GM18519 (cell line): ENCODE measurements at regions not wholly inside any gene's neighbourhood (a gene's known extent, or its start where the extent isn't known, plus 50 kb on each side); places are given as distances from the start of the nearest gene placed in this dataset.
"Not testable (repeated sequence)": the region's sequence is repeated elsewhere in the genome, so short reads cannot be mapped to it uniquely, and the experiment has no call there.

Source experiments
- ATAC-seq: cut with Tn5 transposase; IDR thresholded peaks from one replicate; pipeline ENCODE4 v1.9.1; 2021; ENCODE audit warnings: mild to moderate bottlenecking, moderate library complexity; ENCODE audit not compliant: unreplicated experiment, low FRiP score

DNA sequence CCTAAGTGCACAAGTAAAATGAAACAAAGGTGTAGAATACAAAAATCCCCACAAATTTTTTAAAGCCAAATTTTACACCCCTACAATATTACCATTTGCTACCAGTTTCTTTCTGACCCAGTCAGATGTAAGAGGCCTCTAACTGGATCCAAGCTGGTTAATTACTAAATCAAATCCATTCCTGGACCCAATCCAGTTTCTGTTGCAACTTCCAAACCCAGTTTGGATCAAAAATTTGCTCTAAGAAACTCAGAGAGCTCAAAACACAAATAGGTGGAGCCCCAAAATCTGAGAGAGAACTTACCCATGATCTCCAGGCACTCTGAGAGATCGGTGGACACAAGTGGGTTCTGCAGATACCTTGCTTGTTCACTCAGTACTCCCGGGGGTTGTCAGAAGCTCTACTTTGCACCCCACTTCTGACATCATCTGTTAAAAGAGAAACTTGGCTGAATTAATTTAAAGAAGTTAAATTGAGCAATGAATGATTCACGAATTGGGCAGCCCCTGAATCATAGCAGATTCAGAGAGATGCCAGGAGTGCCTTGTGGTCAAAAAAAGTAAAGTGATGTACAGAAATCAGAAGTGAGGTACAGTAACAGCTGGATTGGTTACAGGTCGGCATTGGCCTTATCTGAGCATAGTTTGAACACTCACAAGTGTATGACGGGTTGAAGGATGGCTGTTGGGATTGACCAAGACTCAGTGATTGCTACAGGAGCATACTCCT is 448.0 kb downstream of the KCNT2 start:
- no peak for ATAC-seq

DNA sequence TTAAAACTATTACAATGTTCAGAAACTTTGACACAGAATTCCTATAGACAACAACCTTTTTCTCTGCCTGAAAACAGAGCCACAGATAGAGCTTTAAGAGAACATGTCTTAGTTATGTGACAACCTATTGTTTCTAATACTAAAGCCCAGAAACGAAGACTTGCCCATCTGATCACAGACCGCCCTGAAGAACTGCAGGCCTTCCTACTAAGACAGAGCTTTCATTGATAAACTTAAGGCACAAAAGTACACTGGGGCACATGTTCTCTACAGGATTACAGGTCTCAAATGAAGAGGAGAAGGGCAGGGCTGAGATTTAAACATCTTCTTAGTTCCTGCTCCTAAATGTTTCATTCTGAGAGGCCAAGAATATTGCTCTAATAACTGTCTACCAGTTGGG is 452.7 kb downstream of the KCNT2 start:
- no peak for ATAC-seq

DNA sequence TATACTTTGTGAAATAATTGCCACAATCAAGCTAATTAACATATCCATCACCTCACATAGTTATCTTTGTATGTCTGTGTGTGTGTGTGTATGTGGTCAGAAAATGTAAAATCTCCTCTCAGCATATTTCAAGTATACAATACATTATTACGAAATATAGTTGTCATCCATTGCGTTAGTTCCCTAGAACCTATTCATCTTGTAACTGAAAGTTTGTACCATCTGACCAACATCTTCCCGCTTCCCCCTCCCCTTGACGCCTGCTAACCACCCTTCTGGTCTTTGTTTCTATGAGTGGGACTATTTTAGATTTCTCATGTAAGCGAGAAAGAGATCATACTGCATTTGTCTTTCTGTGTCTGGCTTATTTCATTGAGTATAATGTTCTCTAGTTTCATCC is 455.3 kb downstream of the KCNT2 start:
- ATAC-seq = peak; percentile 72

DNA sequence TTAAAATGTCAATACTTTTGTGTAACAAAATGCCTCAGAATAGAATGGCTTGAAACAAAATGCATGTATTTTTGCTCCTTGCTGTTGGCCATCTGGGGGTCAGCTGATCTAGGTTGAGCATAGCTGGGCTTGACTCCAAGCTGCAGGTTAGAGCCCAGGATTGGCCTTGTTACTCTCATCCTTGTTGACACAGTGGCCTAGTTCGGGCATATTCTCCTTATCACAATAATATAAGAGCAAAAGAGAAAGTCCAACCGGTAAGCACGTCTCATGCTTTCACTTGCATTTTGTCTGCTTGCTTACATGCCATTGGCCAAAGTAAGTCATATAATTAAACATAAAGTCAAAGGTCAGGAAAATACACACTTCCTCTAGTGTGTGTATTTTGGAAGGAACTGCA is 456.2 kb downstream of the KCNT2 start:
- no peak for ATAC-seq

DNA sequence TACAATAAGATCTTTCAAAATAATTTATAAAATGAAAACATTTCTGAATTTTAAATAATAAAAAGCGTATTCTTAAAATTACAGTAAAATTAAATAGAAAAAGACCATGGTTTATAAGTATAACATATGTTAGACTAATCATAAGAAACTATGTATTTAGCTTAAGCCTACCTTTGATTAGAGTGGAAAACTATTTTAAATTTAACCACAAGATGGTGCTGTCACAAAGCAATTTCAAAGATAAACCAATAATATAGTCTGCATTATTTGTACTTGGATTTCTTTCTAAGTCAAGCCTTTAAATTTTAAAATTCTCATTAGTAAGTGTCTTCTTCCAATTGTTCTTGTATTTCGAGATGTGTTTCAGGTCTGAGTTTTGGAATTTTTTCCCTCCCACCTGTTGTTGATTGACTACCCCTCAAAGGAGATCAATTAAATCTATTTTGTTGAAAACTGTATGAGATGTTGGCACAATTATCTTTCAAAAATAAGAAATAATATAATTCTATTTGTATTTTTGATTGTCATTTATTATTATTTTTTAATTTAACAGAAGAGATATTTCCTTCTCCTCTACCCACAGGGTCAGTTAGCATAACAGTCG is 459.8 kb downstream of the KCNT2 start:
- no peak for ATAC-seq

DNA sequence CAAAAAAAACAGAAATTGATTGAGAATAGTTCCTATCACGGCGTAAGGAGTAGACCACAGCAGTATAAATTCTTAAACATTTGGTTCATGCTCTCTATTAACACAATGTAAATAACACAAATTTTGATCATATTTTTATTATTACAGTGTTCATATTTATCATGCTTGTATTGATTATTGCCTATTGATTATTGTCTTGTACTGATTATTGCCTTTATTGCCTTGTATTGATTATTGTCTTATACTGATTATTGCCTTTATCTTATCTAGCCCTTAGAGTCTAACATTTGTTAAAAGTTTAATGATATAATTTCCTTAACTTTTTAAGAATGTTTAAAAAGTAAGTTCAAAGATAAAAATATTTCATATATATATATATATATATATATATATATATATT is 460.7 kb downstream of the KCNT2 start:
- no peak for ATAC-seq

DNA sequence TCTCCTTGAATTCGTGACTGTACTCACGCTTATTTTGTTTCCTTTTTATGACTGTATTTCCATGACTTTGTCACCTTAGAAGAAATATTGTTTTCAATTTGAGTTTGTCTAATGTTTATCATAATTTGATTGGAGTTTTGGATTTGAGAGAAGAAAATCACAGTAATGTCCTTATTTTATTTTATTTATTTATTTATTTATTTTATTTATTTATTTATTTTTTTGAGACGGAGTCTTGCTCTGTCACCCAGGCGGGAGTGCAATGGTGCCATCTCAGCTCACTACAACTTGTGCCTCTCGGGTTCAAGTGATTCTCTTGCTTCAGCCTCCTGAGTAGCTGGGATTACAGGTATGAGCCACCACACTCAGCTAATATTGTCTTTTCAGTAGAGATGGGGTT is 463.1 kb downstream of the KCNT2 start:
- ATAC-seq = not testable (repeated sequence)

DNA sequence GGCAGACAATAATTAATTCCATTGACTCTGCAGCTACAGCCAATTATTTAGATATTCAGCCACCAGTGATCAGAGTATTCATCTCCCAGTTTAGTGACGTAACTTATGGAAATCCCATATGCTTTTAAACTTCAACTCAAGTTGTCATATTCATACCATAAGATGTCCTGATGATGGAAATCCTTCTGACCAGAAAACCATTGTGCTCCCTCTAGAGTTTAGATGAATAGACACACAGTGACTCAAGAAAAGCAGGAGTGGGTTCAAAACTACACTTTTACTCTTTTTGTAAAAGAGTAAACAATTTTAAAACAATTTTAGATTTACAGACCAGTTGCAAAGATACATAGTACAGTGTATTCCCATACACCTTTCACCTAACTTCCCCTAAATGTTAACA is 463.7 kb downstream of the KCNT2 start:
- no peak for ATAC-seq

DNA sequence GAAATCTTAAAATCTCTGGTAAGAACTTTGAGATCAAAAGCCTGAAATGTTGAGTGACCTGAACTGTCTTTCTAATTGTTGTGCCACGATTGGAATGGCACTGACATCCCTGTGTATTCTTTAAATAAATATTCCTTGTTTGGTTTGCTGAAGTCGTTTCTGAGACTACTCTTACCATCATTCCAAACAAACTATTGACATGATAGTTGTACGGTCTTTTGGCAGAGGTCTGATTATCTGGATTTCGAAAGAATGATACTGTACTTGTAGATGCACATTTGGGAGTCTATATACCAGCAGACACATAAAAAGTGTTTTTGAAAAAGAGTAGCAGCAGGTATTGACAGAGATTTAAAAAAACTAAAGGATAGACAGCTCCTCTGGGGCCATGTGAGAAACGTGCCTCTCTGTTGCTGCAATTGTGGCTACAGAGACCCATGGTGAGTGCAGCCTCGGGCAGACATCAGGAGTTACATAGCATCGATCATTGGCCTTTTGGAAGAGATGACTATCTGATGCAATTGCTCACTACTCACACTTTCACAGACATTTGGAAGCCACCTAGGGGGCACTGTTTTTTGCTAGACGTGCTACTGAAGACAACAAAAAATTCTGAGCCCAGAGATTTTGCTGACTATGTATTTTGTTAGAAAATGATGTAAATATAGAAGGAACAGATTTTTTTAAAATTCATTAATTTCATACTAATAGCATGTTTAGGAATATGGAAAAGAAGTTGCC is 464.5 kb downstream of the KCNT2 start:
- ATAC-seq = no peak

DNA sequence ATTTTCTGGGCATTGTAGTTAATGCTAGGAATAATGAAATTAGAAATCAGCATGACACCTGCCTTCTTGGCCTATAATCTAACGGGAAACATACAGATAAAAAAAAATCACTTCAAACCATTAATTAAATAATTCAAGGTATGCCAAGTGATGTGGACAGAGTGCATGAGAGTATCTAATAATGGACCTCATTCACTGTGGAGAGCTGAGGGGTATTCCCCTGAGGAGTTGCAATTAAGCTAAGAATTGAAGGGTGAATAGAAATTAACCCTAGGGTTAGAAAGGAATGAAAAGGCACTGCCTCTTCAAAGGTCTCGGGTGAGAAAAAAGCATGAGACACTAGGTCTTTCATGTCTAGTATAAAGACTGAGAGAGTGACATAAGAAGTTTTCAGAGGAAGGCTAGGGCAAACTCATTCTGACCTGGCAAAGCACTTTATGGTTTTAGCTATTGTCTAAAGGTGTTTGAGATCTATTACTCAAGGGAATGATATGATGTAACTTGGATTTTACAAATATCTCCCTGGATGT is 466.1 kb downstream of the KCNT2 start:
- ATAC-seq = no peak

DNA sequence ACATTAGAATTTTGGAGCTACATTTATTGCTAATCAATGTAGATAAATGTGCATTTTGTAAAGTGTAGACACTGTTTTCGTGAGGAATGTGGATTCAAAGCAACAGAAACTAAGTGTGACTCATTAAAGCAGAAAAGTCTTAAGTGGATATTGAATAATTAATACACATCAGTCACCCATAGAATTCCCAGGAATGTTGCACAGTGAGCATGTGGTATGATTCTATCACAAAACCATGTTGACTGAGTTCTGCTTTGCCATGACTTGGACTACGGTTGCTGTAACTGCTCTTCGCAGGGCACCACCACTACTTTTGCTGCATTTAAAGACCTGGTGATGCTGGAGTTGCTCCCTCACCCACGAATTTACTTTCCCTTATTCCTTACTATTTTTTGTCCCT is 471.8 kb downstream of the KCNT2 start:
- ATAC-seq = no peak

DNA sequence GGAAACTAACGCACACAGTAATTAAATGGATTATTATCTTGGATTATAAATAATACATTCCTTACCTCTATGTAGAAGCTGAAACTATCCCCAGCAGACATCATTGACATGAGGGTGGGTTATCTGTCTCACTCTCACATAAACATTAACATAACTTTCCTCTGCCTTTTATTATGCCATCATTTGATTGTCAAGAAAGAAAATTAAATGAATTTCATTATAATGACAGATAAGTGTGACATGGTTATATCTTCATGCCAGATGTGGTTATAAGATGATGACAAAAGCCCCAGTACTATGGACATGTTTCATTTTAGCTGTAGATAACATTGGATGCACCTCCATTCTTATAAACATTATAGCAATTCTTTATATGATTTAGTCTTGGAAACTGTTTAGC is 476.5 kb downstream of the KCNT2 start:
- ATAC-seq = no peak

DNA sequence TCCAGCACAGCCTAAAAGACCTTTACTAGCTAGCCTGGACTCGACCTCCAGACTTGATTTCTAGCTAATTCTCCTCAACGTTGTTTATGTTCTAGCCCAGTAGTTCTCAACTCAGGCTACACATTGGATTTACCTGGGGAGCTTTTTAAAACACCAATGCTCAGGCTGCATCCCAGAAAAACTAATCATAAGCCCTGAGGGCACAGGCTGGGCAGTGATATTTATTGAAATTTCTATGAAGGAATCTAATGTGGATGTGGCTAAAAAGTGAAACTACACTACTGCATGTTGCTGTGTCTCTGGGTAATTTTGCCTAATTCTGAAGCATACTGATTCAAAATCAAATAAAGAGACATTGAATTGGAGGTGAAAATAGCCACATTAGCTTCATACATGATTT is 479.4 kb downstream of the KCNT2 start:
- ATAC-seq = no peak

DNA sequence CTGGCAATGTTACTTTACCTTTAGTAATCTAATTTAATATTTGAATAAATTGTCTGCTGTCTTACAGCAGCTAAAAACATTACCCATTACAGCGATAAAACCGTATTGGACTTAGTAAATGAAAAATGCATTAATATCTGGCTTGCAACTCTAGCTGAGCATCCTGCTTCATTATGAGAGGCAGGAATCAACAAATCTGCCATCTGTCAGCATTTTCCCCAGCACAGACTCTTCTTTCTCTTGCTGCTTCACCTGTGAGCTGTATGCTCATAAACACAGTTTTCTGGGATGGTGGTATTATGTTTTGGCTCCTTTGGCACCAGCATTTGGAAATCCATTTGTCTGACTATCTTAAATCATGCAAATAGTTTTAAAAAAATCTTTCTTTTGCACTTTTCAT is 487.1 kb downstream of the KCNT2 start:
- ATAC-seq = no peak

DNA sequence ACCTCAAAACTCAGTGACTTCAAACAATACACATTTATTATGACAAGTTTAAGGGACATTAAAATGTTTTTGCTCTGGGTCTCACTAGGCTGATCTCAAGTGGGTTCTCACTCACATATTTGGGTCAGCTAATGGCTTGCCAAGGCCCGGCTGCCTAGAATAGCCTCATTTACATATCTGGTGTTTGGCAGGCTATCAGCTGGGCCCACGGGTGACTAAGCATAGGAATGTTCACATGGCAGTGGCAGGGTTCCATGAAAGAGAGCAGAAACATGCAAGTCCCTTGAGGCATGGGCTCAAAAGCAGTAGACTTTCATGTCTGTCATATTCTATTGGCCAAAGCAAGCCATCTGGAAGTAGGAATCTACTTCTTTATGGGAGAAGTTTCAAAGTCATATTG is 492.6 kb downstream of the KCNT2 start:
- ATAC-seq = no peak

DNA sequence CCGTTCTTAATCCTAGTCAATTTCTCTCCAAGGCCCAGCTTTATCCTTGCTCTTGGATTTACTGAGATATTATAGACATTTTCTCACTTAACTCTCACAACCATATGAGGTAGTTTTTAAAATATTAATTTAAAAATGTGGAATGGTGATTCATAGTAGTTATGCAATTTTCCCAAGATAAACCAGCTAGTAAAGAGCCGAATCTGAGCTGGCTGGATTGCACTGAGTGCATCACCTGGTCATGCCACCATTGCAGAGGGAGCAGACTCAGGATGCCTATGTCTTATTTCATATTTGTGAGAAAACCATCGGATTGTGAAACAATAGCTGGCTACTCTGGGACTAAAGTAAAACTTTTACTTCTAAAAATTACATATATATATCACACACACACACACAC is 494.0 kb downstream of the KCNT2 start:
- no peak for ATAC-seq

DNA sequence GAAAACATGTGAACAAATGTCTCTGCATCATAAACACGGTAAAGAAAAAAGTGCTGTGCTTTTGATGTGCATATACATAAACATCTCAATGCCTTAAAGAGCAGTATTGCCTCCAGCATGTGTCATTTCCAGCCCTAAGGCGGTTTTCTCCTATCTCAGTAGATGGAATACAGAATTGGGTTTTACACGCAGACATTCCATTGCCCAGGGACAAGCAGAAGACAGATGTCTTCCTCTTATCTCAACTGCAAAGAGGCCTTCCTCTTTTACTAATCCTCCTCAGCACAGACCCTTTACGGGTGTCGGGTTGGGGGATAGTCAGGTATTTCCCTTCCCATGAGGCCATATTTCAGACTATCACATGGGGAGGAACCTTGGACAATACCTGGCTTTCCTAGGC is 499.2 kb downstream of the KCNT2 start:
- not testable (repeated sequence) for ATAC-seq

DNA sequence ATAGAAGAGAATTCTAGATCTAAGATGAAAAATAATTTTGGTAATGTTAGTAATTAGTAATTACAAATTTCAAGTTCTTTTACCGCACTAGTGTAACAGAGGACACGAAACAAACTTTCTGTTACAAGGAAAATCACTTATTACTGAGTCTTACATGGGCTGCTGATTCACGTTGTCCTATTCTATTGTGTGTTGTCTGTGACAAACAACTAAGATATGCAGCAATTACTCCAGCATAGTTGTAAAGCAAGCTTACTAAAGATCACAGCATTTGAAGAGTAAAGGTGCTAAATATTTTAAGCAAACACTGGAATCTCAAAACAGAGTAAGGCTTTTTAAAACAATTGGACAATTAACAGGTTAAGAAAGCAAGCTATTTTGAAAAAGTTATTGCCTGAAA is 502.3 kb downstream of the KCNT2 start:
- ATAC-seq = no peak

DNA sequence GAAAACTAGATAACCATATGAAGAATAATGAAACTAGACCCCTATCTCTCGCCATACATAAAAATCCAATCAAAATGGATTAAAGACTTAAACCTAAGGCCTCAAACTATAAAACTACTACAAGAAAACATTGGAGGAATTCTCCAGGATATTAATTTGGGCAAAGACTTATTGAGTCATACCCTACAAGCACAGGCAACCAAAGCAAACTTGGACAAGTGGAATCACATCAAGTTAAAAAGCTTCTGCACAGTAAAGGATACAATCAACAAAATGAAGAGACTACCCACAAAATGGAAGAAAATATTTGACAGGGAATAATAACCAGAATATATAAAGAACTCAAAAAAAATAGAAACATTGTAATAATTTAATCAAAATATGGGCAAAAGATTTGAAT is 505.4 kb downstream of the KCNT2 start:
- ATAC-seq = no peak

DNA sequence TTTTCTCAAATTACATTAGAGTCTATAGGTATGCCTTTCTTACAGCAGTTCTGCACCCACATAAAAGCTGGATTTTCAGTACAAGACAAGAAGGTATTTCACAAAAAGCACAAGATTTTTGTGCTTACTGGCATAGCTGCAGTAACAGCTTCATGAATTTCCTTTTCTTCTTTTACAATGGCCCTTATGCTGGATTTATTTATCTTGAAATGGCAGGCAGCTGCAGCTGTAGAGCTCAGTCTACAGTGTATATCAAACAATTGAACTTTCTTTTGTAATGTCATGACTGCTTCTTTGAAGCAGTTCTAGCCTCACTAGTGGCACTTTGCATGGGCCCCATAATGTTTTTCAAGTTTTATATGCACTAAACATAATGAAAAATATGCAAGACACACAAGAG is 510.2 kb downstream of the KCNT2 start:
- ATAC-seq = no peak

DNA sequence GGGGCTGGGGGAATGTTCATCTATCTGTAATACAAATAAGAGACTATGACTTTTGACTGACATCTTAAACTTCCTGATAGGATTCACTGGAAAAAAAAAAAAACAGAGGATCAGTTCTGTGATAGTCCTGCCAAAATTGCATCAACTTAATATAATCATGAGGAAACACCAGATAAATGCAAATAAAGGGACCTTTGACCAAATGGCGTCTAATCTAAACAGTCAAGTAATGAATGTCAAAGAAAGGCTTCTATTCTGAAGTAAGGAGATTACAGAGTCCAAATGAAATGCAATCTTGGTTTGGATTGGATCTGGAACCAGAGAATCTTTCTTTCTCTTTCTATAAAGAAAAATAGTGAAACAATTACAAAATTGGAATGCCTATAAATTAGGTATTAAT is 513.4 kb downstream of the KCNT2 start:
- no peak for ATAC-seq
